Loucy (cell line): ENCODE measurements at regions not wholly inside any gene's neighbourhood (a gene's known extent, or its start where the extent isn't known, plus 50 kb on each side); places are given as distances from the start of the nearest gene placed in this dataset.

Experiments used
- CTCF ChIP-seq: fragments of 200-600 bp; sonication (generic); conservative IDR thresholded peaks from 2 replicates; pipeline ENCODE4 v1.5.1; 2014; ENCODE audit warnings: mild to moderate bottlenecking, antibody characterized with exemption, low read length
- EZH2phosphoT487 ChIP-seq: fragments of 200-600 bp; IDR thresholded peaks from 2 replicates; pipeline ENCODE4 v1.6.1; 2018; ENCODE audit warnings: antibody characterized with exemption, mild to moderate bottlenecking, moderate library complexity, borderline replicate concordance

- no peak for TF ChIP-seq CTCF
- TF ChIP-seq EZH2phosphoT487 = no peak
Observed at GRCh38 chr12:87679251-87679650, 349.9 kb downstream of the C12orf50 start.
